ENCODE measurements at regions not wholly inside any gene's neighbourhood (a gene's known extent, or its start where the extent isn't known, plus 50 kb on each side); places are given as distances from the start of the nearest gene placed in this dataset.

- DNase-seq: no peak
These were observed 267.1 kb downstream of the ADGB start for GRCh38 chr6:146865756-146866379.

GRCh38 chr6:146866731-146867414 is 268.1 kb downstream of the ADGB start:
- DNase-seq: no peak

DNA sequence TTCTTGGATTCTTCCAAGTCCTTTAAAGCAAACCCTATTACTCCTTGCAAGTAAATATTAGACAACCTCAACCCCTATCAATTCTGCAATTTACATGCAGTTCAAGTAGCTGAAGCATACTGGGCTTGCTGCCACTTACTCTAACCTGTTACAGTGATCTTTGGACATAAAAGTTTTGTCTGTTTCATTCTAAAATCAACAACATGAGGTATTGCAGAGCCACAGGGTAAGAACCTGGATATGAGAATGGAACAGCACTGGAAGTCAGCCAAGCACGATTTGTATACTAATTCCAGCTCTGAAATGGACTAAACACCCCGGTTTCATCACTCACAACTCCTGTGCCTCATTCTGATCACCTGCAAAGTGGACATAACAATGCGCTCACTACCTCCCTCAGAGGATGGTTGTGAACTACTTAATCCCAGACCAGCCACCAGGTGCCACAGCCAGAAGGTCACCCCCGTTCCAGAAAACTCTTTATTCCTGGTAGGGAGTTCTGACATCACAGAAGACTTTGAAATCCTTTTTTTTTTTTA is 270.0 kb downstream of the ADGB start:
- peak; percentile 55 for DNase-seq

DNA sequence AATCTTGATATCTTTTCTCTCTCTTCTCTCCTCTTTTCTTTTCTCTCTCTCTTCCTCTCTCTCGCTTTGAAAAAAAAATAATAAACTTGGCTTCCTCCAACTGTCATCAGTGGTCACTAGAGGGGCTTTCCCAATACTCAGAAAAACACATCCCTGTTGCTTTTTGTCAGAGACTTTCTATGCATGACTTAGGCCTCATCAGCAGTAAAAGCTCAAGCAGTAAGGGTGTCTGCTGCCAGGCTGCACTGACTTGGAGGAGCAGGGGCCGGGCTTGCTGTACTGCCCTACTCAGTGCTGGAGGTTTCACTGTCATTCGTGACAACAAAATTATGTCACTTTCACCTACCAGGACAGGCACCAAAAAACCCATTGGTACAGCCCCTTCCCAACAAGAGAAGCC is 272.0 kb downstream of the ADGB start:
- no peak for DNase-seq

GRCh38 chr6:146871611-146872425 is 273.0 kb downstream of the ADGB start:
- peak; percentile 12 for DNase-seq

DNA sequence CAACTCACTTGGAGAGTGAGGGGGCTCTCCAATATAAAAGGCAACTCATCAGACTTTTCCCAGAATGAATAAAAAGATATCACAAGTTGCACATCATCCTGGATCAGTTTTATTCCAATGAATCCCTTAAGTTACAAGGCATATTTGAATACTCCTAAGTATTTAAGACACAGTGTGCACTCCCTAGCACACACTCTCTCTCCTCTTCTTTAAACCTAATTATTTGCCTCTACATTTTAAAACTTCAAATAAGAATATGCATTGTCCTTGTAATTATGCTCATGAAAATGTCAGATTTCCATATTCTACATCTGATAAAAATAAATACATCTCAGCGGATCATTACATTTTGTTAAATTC is 273.6 kb downstream of the ADGB start:
- DNase-seq: no peak

DNA sequence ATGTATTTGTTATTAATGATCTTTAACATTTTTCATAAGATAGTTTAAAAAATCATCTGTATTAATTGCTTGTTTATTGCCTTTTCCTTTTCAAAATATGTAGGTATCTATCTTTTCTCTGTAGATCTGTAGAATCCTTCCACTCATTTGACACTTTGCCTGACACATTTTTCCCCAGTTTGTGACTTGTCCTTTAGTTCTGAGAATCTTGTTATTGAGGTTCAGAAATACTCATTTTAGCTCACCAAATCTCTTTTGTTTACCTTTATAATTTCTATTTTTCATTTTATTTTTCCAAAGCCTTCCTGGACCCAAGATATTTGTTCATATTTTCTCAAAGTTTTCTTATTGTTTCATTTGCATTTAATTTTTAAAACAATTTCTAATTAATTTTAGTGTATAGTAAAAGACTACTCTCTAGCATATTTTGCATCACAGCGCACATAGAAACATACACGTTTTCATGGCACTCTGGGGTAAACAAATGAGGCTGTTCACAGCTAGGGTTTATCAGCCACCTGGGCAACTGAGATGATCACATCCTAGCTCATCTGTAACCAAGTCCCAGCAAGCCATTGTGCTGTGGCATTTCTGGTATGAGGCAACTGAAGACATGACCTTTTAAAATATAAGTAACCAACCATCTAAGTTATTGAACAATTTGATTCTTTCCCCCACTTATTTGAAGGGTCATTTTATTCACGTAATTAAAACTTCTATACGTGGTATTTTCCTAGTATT is 275.7 kb downstream of the ADGB start:
- no peak for DNase-seq

- DNase-seq: no peak
These were observed 277.1 kb downstream of the ADGB start for GRCh38 chr6:146875927-146876270.

DNA sequence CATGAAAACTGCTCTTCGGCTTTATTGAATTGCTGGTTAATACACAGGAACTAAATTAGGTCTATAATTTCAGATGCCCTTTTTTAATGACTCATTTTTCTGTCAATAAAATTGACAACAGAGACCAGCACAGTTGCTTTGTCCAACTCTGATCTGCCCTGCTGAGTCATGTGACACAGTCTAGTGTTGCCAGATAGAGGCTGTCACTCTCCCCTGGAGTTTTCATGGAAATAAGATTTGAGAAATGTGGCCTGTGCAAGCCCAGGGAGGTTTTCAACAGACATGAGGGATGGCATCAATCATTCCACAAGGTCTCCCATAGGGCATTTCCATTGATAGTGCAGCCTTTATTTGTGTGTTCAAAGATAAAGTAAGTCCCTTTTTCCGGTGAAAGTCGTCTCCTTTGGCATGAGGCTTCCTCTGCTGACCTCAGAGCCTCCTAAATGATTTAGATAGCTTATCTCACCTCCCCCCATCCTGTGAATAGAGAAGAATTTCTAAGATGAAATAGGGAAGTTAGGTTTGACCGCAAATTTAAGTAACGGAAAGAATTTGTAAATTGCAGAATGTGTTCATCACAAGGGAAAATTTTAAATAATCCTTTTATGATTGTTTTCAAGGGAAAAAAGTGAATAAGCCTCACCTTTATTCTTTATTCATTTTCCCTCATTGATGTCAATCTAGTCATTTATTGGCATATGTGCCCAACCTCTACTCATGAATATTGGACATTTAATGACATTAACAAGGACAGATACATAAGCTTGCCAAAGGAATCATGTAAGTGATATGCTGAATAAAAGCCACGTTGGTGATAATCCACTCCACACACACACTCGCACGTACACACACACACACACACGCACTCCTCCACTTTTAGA is 277.7 kb downstream of the ADGB start:
- DNase-seq: no peak

- no peak for DNase-seq
These were observed 279.6 kb downstream of the ADGB start for GRCh38 chr6:146878168-146878951.

DNA sequence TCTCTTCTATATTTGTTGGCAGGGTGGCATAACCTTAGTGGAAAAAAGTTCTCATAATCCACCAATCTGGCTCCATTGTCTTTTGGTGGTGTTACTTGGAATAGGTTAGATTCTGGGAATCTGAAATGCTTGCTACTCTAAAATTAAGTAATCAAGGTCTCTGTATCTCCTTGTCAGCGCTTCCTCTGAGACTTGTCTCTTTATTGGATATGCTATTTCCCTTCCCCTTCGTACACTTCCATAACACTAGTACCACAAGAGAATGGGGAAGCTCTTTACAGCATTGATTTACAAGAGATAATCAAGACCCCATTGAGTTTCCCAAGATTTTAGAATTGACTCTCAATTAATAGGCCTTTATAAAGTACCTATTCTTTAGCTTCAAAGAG is 280.2 kb downstream of the ADGB start:
- DNase-seq: no peak

DNA sequence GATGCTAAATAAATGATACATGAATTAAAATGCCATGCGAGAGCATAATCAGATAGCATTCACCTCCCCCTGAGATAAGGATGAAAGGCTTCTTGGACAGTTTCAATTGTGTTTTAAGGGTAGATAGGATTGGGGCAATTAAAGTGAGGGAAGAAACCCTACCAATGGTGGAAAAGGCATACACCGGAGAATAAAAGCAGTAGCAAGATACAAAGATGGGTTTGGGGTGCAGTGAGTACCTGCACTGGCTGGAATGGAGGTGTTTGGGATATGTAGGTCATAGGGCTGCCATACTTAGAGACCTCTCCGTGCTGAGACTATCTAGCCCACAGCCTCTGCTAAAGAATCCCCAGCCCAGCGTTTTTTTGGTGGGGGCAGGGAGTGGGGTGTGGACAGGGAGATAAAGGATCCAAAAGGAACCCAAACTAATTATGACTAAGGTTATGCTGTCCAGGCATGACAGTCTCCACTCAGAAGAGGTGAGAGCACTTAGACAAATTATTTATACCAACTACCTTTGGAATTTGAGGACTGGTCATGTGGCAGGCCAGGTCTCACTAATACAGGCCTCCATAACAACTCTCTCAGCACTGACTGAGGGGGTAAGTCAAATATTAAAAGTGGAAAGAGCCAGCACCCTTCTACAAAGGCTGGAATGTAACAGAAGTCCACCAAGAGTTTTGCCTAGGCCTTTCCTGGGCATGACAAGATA is 280.8 kb downstream of the ADGB start:
- no peak for DNase-seq

GRCh38 chr6:146881228-146882181 is 282.7 kb downstream of the ADGB start:
- DNase-seq: no peak

DNA sequence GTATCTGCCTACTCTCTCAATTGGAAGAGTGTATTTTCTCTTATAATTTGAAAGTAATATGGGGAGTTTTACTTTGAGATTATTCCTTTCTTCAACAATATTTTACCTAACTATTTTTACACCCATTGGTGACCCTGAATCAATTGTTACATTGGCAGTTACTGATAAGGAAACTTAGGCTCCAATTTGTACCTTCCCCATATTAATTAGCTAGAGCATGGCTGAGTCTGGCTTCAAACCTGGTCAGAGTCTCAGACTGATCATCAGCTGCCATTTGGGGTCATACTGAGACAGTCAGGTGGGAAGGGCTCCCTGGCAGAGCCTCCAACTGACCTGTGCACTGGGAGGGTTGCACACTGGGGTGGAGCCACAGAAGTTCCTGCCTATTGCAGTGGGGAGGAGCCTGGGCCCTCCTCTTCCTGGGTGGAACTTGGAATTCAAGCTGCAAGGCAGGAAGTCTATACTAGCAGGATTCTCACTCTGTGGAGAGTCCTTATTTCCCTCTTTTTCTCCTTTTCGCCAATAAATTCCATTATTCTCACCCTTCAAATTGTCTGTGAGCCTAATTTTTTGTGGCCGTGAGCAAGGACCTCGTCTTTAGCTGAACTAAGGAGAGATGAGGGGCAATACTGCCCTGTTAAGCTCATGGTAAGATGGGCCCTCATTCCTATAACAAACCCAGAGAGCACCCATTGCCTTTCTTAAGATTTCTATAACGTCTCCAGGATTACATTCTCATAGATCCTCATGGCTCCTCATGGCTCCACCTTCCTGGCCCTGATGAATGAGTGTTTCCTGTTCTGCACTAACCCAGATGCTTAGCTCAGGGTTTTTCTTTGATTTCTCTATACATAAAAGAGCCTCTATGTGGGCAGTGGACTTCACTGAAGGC is 285.1 kb downstream of the ADGB start:
- DNase-seq: no peak

DNA sequence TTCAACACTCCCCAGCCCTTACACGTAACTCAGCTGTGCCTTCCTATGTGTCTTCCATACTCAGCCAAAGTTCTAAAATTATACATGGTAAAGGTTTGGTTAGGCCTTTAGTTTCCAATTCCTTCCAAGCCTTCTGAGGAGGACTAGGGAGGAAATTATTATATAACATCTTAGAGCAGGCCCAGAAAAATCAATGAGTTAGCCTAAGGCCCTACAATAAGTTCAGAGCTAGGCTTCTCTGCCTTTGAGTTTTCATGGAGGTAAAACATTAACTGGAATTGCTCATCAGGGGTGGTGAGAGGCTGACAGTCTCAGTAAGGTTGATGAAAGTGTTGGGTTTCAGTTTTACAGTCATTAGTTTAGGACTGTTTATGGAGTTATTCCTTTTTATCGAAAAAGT is 286.0 kb downstream of the ADGB start:
- no peak for DNase-seq

GRCh38 chr6:146885708-146886457 is 287.1 kb downstream of the ADGB start:
- no peak for DNase-seq
